GM12874 (cell line): ENCODE measurements at regions not wholly inside any gene's neighbourhood (a gene's known extent, or its start where the extent isn't known, plus 50 kb on each side); places are given as distances from the start of the nearest gene placed in this dataset.

Source experiments
- TF ChIP-seq, protein P1 (sequence below): IDR thresholded peaks from 2 replicates; pipeline ENCODE4 v1.5.1; 2011; ENCODE audit warnings: low read depth, mild to moderate bottlenecking, control low read depth, low read length, moderate library complexity; ENCODE audit not compliant: insufficient read depth

DNA sequence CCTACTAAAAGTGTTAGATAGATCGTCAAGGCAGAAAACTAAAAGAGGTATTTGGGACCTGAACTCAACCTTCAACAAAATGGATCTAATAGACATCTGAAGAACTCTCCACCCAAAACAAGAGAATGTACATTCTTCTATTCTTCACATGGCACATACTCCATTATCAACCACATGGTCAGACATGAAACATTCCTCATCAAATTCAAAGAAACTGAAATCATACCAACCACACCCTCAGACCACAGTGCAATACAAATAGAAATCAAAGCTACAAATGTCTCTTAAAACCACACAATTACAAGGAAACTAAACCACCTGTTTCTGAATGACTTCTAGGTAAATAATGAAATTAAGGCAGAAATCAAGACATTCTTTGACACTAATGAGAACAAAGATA, 984.1 kb upstream of the GBE1 start:
- TF ChIP-seq, protein P1, sequence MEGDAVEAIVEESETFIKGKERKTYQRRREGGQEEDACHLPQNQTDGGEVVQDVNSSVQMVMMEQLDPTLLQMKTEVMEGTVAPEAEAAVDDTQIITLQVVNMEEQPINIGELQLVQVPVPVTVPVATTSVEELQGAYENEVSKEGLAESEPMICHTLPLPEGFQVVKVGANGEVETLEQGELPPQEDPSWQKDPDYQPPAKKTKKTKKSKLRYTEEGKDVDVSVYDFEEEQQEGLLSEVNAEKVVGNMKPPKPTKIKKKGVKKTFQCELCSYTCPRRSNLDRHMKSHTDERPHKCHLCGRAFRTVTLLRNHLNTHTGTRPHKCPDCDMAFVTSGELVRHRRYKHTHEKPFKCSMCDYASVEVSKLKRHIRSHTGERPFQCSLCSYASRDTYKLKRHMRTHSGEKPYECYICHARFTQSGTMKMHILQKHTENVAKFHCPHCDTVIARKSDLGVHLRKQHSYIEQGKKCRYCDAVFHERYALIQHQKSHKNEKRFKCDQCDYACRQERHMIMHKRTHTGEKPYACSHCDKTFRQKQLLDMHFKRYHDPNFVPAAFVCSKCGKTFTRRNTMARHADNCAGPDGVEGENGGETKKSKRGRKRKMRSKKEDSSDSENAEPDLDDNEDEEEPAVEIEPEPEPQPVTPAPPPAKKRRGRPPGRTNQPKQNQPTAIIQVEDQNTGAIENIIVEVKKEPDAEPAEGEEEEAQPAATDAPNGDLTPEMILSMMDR, result no peak

DNA sequence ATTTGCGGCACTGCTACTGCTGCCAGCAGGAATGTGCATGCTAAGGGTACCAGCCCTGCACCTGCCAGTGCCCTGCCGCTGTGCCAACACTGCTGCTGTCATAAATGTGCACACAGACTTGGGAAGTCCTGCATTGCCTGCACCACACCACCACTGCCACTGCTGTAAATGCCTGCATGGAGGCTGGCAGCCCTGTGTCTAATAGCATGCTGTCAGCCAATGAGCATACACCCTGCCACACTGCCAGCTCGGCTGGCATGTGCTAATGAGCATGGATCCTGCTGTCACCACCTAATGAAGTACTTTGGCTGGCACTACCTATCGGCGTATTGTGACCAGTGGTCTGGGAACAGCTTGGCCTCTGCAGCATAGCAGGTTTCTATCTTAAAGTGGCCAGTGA, 981.8 kb upstream of the GBE1 start:
- TF ChIP-seq, protein P1, result no peak

DNA sequence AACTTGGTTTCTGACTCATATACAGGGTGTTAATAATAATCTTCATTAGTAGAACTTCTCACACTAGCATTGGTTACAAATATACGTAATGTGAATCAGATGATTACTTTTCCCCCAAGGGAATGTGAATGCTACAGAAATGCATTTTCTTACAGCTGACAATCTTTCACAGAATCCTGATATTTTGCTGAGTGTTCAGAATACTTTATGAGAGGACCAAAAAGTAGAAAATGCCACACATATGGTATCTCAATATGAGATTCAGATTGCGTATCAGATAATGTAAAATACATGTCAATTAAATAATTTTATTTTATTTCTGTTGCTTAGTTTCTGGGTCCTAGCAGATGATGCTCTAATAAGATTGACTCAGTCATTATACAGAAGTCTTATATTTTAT, 979.9 kb upstream of the GBE1 start:
- TF ChIP-seq, protein P1, result no peak

DNA sequence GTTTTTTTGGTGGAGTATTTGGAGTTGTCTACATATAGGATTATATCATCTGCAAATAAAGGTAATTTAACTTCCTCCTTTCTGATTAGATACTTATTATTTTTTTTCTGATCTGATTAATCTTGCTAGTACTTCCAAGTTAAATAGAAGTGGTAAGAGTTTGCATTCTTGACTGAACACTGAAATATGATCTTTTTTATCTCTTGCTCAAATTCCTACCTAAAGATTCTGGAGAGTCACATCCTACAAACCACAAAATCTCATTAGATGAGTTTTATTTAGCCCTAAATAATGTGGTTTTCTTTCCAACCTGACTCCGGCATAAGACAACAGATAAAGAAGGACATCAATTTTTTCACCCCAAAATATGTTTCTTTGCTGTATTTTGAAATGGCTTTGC, 977.9 kb upstream of the GBE1 start:
- TF ChIP-seq, protein P1, result no peak

DNA sequence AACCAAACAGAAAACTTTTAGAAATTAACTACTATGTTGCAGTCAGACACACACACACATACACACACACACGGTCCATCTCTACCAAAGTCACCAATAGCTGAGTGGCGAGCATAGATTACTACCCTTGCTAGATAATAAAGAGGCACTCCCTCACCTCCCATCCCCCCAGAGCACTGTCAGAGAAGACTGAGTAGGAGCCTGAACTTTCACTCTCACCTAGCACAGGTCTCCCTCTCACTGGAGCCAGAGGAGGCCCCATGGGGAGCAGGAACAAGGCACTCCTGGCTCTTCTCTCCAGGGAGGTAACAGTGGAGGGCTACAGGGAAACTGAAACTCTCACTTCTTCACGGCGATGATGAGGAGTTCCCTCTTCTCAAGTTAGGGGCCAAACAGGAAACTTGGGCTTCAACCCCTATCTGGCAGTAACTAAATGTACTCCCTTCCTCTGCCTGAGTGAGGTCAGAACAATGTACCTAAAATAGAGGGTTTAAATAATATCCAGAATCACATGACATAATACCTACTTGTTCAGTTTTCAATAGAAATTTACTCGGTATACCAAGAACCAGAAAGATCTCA, 975.3 kb upstream of the GBE1 start:
- TF ChIP-seq, protein P1, result no peak

DNA sequence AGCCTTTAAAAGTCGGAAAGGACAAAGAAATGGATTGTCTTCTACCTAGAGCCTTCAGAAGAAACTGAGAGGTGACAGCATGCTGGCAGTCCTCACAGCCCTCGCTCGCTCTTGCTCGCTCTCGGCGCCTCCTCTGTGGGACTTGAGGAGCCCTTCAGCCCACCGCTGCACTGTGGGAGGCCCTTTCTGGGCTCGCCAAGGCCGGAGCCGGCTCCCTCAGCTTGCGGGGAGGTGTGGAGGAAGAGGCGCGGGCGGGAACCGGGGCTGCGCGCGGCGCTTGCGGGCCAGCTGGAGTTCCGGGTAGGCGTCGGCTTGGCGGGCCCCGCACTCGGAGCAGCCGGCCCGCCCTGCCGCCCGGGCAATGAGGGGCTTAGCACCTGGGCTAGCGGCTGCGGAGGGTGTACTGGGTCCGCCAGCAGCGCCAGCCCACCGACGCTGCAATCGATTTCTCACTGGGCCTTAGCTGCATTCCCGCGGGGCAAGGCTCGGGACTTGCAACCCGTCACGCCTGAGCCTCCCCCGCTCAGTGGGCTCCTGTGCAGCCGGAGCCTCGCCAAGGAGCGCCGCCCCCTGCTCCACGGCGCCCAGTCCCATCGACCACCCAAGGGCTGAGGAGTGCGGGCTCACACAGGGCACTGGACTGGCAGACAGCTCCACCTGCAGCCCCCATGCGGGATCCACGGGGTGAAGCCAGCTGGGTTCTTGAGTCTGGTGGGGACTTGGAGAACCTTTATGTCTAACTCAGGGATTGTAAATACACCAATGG, 953.8 kb upstream of the GBE1 start:
- TF ChIP-seq, protein P1, result no peak

DNA sequence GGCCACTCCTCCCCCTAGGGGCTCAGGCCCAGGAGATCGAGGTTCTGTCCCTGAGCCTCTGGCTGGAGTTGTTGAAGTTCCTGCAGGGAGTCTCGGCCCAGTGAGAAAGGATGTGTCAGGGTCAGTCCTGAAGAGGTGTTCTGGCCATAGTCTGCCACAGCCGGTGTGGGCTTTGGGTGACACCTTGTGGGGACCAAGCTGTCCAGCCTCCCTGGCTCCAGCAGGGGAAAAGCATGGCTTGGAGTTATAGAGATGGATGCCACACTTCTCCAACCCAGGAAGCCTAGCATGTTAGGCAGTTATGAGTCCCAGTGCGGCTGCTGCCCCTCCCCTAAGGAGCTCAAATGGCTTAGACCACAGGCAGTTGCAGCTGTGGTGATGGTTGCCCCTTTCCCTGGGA, 945.6 kb upstream of the GBE1 start:
- TF ChIP-seq, protein P1, result no peak
